Keratinocyte (primary cell): ENCODE measurements at regions not wholly inside any gene's neighbourhood (a gene's known extent, or its start where the extent isn't known, plus 50 kb on each side); places are given as distances from the start of the nearest gene placed in this dataset.

Experiments used
- EZH2 ChIP-seq: IDR thresholded peaks from one replicate; pipeline ENCODE4 v1.6.1; 2012; ENCODE audit warnings: inconsistent platforms, mild to moderate bottlenecking, low read length, moderate library complexity
- TF ChIP-seq, protein P1 (sequence below), 3 experiments: IDR thresholded peaks in 1 of 3; conservative IDR thresholded peaks in 1 of 3; optimal IDR thresholded peaks in 1 of 3; 2 replicates in 2 of 3; 3 replicates in 1 of 3; pipeline versions ENCODE3 to v1.5.1; 2011; ENCODE audit warnings: low read length in 3 of 3, mild to moderate bottlenecking in 3 of 3, moderate library complexity in 2 of 3, control low read depth in 1 of 3, inconsistent platforms in 1 of 3; ENCODE audit not compliant: insufficient read depth in 2 of 3; ENCODE audit errors: extremely low read depth in 1 of 3

DNA sequence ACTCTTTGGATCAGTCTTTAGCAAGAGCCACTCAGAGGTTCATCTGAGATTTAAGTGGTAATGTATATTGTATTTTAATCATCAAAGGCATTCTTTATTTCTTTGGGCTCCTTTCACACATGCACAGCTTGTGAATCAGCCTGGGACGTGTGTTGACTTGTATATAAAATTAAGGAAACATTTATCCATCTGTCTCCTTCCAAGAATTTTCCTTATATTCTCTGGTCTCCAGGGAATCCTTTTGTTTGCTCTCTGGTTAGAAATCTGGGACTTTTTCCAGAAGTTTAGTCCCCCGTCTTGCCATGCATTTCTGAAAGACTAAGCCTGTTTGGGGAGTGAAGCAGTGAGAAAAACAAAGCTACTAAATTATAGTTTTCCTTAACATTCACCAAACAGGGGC lies 212.3 kb downstream of the DCAF12L2 start:
- TF ChIP-seq, protein P1, sequence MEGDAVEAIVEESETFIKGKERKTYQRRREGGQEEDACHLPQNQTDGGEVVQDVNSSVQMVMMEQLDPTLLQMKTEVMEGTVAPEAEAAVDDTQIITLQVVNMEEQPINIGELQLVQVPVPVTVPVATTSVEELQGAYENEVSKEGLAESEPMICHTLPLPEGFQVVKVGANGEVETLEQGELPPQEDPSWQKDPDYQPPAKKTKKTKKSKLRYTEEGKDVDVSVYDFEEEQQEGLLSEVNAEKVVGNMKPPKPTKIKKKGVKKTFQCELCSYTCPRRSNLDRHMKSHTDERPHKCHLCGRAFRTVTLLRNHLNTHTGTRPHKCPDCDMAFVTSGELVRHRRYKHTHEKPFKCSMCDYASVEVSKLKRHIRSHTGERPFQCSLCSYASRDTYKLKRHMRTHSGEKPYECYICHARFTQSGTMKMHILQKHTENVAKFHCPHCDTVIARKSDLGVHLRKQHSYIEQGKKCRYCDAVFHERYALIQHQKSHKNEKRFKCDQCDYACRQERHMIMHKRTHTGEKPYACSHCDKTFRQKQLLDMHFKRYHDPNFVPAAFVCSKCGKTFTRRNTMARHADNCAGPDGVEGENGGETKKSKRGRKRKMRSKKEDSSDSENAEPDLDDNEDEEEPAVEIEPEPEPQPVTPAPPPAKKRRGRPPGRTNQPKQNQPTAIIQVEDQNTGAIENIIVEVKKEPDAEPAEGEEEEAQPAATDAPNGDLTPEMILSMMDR (optimal IDR thresholded peaks at IDR 0.05 in 1 of 3, IDR thresholded peaks at IDR 0.05 in 1 of 3, conservative IDR thresholded peaks at IDR 0.05 in 1 of 3; ENCODE audit: extremely low read depth in 1 of 3, insufficient read depth in 2 of 3, low read length in 3 of 3): no peak
- no peak for TF ChIP-seq EZH2
